HK-2 (cell line): ENCODE measurements at regions not wholly inside any gene's neighbourhood (a gene's known extent, or its start where the extent isn't known, plus 50 kb on each side); places are given as distances from the start of the nearest gene placed in this dataset.

Experiments
- DNase-seq: peaks from one replicate; pipeline ENCODE4 v3.0.0-alpha.2; 2018; ENCODE audit not compliant: unreplicated experiment

GRCh38 chr18:42185486-42185885 lies 230.5 kb downstream of the PIK3C3 start:
- no peak for DNase-seq

DNA sequence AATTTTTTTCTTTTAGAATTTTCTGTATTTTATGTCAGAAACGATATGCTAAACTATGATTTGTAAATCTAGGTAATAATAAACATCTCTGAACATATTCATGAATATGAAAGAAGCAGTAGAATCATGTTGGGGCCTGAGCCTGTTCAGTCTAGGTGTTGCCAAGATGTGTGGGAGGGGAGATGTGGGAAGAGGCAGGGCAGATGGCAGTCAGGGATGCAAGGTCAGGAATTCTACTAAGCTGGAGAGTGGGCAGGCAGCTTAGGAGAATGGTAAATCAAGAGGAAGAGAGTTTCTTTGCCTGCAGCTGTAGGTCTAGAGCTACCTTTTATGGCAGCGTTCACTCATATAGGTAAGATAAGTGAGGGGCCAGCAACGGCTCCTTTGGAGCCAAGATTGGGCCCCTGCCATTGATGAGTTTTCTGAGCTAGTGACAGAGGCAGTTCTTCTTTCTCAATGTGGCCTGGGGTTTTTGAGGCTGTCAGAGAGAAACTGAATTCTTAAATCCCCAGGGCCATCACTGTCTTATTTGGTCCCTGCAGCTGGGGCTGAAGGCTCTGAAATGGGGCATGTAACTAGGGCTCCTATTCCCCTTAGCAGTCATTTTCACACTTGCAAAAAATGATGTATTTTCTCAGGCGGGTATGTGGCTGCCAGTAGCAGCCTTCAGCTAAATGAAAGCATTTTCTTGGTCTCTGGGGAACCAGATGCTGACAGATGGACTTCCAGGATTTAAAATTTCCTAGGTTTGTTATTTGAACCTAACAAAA lies 232.8 kb downstream of the PIK3C3 start:
- no peak for DNase-seq

GRCh38 chr18:42190643-42191042 lies 235.6 kb downstream of the PIK3C3 start:
- DNase-seq: no peak

DNA sequence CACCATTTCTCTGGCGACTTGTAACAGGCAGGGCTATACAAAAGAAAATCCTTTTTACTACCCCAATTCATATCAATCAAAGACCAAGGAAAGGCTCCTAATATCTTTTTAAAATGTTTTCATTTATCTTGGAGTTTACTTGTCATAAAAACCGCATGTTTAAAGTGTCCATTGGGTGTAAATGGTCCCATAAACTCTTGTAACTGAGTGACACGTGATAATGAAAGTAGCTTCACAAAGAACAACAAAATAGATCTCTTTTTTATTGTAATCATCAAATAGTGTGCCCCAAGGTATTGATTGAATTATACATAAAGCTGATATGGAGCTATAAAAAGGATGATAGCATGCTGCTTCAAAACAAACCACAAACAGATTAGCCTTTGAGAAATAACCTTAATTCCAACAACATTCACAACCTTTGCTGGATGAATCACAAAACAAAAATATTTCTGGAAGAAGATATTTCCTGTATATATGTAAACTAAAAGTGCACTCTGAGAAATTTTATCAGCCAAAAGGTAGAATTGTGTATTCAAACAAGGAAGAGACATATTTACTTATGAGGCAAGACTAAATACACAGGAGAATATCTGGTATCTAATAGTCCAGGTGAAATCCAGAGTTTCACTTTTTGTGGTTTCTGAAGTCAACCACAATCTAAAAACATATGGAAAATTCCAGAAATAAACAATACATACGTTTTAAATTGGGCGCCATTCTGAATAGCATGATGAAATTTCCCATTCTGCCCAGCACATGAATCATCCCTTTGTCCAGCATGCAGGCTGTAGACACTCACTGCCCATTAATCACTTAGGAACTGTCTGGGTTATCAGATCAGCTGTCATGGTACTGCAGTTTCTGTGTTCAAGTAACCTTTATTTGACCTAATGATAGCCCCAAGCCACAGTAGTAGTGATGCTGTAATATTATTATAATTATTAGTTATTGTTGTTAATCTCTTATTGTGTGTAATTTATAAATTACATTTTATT lies 237.5 kb downstream of the PIK3C3 start:
- no peak for DNase-seq

DNA sequence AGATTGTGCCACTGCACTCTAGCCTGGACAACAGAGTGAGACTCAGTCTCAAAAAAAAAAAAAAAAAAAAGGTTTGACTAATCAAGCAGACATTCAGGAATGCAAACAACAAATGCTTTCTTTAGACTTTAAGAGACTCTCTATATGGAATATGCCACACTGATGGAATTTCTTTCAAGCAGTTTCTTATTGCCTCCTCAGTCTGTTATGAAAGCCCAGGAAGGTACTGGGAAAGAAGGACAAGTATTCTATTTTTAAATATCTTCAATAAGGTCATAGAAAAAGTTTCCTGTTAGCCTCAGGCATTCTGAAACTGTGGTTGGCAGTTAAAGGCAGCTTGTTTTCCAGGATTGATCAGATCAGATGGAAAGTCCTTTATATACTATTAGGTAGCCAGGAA lies 241.6 kb downstream of the PIK3C3 start:
- no peak for DNase-seq

DNA sequence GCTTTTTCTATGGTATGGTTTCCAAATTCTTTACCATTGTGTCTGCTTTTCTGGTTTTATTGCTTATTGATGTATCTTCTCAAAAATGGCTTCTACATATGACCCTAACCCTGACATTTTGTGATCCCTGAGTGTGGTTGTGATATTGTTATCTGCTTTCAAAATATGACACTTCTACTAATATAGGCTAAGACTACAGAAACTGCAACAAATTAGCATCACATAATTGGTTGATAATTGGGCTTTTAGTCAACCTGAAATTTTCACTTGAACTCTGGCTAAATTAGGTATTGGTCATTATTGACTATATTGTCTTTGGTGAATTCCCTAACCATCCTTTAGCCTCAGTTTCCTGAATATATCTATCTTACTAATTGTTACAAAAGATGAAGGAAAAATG lies 246.1 kb downstream of the PIK3C3 start:
- DNase-seq: no peak

GRCh38 chr18:42211201-42211600 lies 256.2 kb downstream of the PIK3C3 start:
- no peak for DNase-seq

- DNase-seq: no peak
Measured at GRCh38 chr18:42222557-42222956, 267.5 kb downstream of the PIK3C3 start.

DNA sequence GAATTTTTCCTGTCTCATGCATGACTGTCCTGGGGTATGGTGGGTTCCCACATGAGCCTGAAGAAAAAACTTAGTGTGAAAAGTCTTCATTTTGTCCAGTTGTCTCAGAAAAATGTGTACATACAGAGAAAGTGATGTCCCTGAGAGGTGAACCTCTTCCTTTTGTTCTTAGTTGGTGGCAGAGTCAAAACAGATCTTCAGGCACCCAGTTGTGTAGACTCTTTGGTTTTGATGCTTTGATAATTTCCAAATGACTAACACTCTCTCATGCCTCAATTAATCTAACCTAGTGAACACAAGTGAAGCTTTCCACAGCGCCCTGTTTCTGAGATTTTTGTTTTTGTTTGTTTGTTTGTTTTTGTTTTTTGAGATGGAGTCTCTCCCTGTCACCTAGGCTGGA lies 273.5 kb downstream of the PIK3C3 start:
- no peak for DNase-seq

GRCh38 chr18:42229211-42230210 lies 274.5 kb downstream of the PIK3C3 start:
- no peak for DNase-seq

DNA sequence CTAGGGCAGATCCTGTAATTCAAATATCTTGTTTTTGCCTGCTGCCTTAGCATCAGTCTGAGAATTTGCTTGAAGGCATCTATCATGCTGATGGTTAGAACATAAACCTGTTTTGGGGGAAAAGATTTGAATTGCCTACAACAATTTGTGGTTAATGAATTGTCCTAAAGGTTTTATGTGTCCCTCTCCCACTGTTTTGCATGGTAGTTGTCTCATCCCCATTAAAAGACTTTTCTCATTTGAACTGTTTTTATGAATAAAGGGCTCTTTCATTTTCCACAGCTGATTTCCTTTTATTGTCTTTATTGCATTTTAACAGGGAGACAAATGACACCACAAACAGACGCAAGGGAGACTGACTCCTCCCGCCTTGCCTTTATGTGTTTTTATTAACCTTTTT lies 275.6 kb downstream of the PIK3C3 start:
- DNase-seq: no peak

DNA sequence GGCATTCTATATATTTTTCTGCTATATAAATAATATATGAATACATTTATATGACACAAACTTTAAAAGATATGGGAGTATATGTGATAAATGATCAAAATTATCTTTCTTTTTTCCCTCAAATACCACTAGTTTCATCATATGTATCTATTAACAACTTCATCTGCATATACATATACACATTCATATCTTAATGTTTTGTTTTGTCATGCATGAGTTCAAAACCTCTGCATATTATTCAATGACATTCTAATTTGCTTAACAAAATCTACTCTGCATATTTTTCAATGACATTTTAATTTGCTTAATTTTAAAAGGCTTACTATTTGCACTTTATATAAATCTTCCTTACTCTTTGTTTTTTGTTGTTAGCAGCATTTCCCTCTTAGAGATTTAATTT lies 276.2 kb downstream of the PIK3C3 start:
- DNase-seq: no peak

DNA sequence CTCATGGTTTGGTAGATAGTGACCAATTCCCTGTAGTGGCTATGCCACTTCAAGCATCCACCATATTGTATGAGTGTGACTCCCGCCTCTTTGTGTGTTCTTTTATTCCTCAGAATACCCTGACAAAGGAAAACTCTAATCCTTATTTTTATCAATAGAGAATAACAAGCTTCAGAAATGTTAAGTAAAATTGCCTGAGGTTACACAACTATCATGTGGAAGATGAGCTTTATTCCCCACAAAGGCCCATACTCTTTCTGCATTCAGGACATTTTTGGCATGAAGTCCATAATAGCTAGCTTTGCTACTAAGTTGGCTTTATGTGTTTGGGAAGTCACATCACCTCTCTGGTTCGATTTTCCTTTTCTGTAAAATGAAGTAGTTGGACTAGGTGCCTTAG lies 276.8 kb downstream of the PIK3C3 start:
- DNase-seq: no peak

- DNase-seq: no peak
Measured at GRCh38 chr18:42233908-42234307, 278.9 kb downstream of the PIK3C3 start.

DNA sequence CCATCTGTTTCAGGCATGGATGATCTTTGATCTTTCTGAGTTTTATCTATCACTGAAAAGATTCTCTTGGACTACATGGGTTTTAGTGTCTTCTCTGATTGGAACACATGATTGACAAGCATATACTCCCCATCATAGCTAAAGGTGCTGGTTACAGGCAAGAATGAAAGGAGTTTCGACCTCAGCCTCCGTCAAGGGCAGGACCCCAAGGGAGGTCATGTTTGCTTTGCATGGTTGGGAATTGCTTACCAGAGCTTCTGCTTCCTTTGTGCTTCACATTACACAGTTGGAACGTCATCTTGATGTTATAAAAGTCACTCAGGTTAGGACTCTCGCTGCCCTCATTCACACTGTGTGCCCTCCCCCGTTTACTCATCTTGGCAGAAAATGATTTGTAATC lies 287.7 kb downstream of the PIK3C3 start:
- no peak for DNase-seq

DNA sequence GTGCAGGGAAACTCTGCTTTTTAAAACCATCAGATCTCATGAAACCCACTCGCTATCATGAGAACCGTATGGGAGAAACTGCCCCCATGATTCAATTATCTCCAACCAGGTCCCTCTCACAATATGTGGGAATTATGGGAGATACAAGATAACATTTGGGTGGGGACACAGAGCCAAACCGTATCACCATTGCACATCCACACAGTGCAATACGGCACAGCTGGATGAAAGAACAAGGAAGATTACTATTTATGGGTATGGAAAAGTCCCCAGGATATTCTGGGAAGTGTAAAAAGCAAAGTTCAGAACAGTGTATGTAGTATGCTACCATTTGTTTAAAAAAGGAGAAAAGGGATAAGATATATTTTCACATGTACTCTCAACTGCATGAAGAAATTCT lies 290.1 kb downstream of the PIK3C3 start:
- DNase-seq: no peak

DNA sequence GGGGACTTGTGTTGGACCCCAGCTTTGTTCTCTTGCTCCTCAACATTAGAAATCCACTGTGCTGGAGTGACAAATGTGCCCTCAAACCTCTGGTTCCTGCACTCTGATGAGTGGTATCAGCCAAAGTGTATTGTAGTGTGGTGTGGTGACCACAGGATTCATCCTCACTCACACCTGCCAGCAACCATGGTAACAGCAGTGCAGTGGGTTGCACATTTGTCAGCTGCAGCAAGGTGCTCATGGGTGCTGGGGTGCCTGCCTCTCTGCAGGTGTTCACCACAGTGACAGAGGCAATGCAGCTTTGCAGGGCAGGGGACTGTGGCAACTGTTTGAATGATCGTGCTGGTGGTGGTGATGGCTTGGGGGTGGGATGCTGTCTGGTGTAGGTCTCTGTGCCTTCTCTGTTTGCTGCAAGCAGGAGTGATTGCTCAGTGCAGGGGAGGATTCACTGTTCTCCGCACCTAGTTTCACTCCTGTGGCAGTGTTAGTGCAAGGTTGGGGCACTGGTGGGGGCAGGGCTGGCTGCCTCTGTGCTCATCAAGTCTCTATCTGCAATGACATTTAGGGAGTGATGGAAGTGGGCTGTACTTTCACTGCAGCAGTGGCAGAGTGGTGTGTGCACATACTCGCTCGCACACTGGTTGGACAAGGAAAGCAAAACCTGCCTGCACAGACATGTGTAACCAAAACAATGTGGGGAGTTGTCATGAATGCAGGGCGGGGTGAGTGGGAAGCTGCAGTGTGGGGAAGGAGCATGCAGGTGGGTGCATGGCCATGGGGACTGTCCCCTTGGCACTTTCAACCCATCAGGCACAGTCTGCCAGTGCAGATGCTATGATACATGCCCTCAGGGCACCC lies 301.1 kb downstream of the PIK3C3 start:
- DNase-seq: no peak

GRCh38 chr18:42258301-42258965 lies 303.4 kb downstream of the PIK3C3 start:
- no peak for DNase-seq

DNA sequence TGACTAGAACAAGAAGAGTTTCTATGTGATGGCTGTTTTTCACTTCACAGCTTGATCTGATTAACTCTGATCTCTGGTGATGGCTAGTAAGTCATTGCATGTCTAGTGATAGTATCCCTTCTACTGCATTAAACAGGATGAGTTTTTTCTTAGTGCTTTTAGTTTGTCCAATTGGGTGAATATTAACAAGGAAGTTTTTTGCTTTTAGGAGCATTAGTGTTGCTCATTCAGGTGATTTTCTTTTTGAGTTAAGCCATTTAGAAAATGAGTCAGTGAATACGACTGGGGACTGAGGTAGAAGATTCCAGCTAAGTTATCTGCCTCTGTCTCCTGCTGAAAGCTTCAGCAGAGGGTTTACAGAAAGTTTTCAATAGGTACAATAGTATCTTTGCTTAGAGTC lies 306.7 kb downstream of the PIK3C3 start:
- no peak for DNase-seq

DNA sequence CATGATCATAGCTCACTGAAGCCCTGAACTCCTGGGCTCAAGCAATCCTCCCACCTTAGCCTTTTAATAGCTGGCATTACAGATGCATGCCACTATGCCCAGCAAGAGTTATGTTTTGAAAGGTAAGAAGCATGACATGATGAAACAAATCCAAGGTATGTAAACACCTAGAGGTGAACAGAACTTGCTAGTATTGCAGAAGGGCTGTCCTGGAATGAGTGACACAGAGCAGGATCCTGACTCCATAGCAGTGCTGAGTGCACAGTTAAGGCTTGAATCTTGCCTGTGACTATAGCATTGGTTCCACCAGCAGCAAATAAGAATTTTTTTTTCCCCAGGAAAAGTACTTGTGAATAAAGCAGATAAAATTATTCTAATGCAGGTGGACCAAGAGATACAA lies 309.5 kb downstream of the PIK3C3 start:
- no peak for DNase-seq
